BLaER1 treated with 17β-estradiol and CSF1 and Interleukin-3, amounts not matched to agents 10 nM and 100 nM (cell line): ENCODE measurements at regions not wholly inside any gene's neighbourhood (a gene's known extent, or its start where the extent isn't known, plus 50 kb on each side); places are given as distances from the start of the nearest gene placed in this dataset.
A peak's percentile ranks its signal among the peaks of the same experiment; 100 is the strongest.
"Not testable (repeated sequence)": the region's sequence is repeated elsewhere in the genome, so short reads cannot be mapped to it uniquely, and the experiment has no call there.

Experiments
- H3K27ac ChIP-seq, 11 experiments: shearing (Covaris generic); formaldehyde crosslinking; 2 replicates each; pipeline ENCODE4 v1.8.1; 2022
- H3K27me3 ChIP-seq, 11 experiments: shearing (Covaris generic); formaldehyde crosslinking; 2 replicates each; pipeline ENCODE4 v1.8.1; 2022
- H3K36me3 ChIP-seq, 11 experiments: shearing (Covaris generic); formaldehyde crosslinking; 2 replicates each; pipeline ENCODE4 v1.8.1; 2022
- H3K4me1 ChIP-seq, 10 experiments: shearing (Covaris generic); formaldehyde crosslinking; 2 replicates each; pipeline ENCODE4 v1.8.1; 2022
- H3K4me2 ChIP-seq, 11 experiments: shearing (Covaris generic); formaldehyde crosslinking; 2 replicates each; pipeline ENCODE4 v1.8.1; 2022
- H3K4me3 ChIP-seq, 10 experiments: shearing (Covaris generic); formaldehyde crosslinking; 2 replicates each; pipeline ENCODE4 v1.8.1; 2022
- H3K9ac ChIP-seq, 11 experiments: shearing (Covaris generic); formaldehyde crosslinking; 2 replicates each; pipeline ENCODE4 v1.8.1; 2022
- H3K9me3 ChIP-seq, 11 experiments: shearing (Covaris generic); formaldehyde crosslinking; replicated peaks in 1 of 11; 2 replicates each; pipeline ENCODE4 v1.8.1; 2022
- H4K20me1 ChIP-seq, 11 experiments: shearing (Covaris generic); formaldehyde crosslinking; 2 replicates each; pipeline ENCODE4 v1.8.1; 2022
- Cebpa-rat ChIP-seq, 11 experiments: shearing (Covaris generic); IDR thresholded peaks; 2 replicates each; pipeline ENCODE4 v1.8.1; 2022

GRCh38 chr10:63972949-63973827 is 452.0 kb downstream of the REEP3 start:
- Histone ChIP-seq H3K4me1 (peaks cover 0 to 15% (median 0%) of the 10 kb centered on the region in 10 experiments; a peak in 5 of 20 replicates), H4K20me1 (no peaks in the 10 kb centered on the region), H3K27me3 (no peaks in the 10 kb centered on the region), H3K36me3 (no peaks in the 10 kb centered on the region), H3K9ac (no peak overlapping the region), H3K4me2 (no peak overlapping the region), H3K9me3 (peaks cover 0 to 28% (median 18%) of the 10 kb centered on the region in 11 experiments; a peak in 16 of 22 replicates), H3K4me3 (no peak overlapping the region), H3K27ac (no peak overlapping the region)
- TF ChIP-seq Cebpa-rat (IDR thresholded peaks at IDR 0.05), result no peak

DNA sequence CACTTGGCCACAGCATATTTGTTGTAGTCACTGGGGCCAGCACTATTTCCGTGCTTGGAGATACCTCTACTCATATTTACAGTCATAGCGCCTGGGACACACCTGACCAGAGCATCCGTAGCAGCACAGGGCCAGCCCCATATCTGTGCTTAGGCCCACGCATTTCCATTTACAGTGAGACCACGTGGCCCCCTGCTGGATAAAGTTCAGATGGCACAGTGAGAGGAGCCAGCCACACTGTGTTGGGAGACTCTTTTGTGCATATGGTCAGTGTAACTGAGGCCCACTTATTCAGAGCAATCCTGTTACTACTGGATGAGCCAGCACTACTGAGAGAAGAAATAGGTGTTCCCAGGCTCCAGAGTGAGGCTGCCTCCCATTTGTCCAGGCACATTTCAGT is 455.3 kb downstream of the REEP3 start:
- Histone ChIP-seq H3K27ac (no peak overlapping the region), H3K9ac (no peak overlapping the region), H4K20me1 (no peaks in the 10 kb centered on the region), H3K4me3 (no peak overlapping the region), H3K36me3 (no peaks in the 10 kb centered on the region), H3K4me2 (peak overlapping the region in 2 of 11 experiments; percentile 35 to 56; a peak in 4 of 22 replicates), H3K4me1 (peaks cover 11 to 45% (median 15%) of the 10 kb centered on the region in 10 experiments), H3K27me3 (no peaks in the 10 kb centered on the region), H3K9me3 (peaks cover 0 to 12% (median 8%) of the 10 kb centered on the region in 11 experiments; a peak in 11 of 22 replicates)
- TF ChIP-seq Cebpa-rat (IDR thresholded peaks at IDR 0.05), result no peak

DNA sequence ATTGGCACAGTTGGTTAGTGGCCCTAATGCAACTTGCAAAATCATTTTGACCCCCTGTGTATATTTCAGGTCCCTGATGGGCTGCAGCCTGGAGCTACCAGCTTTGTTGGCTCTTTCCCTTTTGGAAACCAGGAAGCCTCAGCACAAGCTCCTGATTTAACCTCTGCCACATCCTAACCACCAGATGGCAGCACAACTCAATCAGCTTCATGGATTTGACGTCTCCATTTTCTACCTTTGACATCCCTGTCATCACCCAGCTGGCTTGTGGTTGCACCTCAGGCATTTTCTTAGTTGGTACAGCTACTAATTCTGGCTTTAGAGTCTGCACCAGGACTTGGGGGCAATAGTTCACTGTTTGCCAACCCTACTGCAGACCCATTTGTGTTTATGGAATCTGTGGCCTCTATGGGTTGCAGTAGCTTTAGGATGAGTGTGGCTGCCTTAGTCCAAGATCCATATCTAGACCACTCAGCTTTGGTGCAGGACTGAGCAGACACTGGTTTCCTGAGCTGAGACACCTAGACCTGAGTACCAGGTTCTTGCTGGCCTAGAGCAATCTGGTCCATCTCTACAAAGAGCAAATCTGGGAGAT is 456.2 kb downstream of the REEP3 start:
- Histone ChIP-seq H3K4me2 (peak overlapping the region in 2 of 11 experiments; percentile 35 to 56; a peak in 4 of 22 replicates), H3K36me3 (no peaks in the 10 kb centered on the region), H3K27me3 (no peaks in the 10 kb centered on the region), H3K4me1 (peaks cover 11 to 50% (median 15%) of the 10 kb centered on the region in 10 experiments), H3K9me3 (peaks cover 0 to 12% (median 8%) of the 10 kb centered on the region in 11 experiments; a peak in 11 of 22 replicates), H3K27ac (no peak overlapping the region), H3K4me3 (no peak overlapping the region), H4K20me1 (no peaks in the 10 kb centered on the region), H3K9ac (no peak overlapping the region)
- no peak for TF ChIP-seq Cebpa-rat (IDR thresholded peaks at IDR 0.05)

- Histone ChIP-seq H3K27ac (peak overlapping the region in 5 of 11 experiments; percentile 46 to 84 (median 70); a peak in 7 of 22 replicates), H3K9me3 (peaks cover 22 to 31% (median 27%) of the 10 kb centered on the region in 11 experiments), H3K9ac (peak overlapping the region in 2 of 11 experiments; percentile 31 to 52; a peak in 2 of 22 replicates), H3K4me1 (peaks cover 11 to 78% (median 15%) of the 10 kb centered on the region in 10 experiments), H3K4me2 (peak overlapping the region; percentile 37 to 76 (median 60); a peak in 21 of 22 replicates)
- not testable (repeated sequence) for H3K27me3 ChIP-seq, H4K20me1 ChIP-seq, H3K4me3 ChIP-seq, H3K36me3 ChIP-seq
These were observed 459.7 kb downstream of the REEP3 start for GRCh38 chr10:63980870-63981269.

DNA sequence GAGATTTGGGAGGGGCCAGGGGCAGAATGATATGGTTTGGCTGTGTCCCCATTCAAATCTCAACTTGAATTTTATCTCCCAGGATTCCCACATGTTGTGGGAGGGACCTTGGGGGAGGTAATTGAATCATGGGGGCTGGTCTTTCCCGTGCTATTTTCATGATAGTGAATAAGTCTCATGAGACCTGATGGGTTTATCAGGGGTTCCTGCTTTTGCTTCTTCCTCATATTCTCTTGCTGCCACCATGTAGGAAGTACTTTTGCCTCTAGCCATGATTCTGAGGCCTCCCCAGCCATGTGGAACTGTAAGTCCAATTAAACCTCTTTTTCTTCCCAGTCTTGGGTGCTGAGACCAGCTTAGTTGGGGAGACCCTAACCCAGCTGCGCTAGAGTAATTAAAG is 462.9 kb downstream of the REEP3 start:
- Histone ChIP-seq H3K9me3 (peaks cover 36 to 55% (median 52%) of the 10 kb centered on the region in 11 experiments), H3K4me1 (peaks cover 11 to 66% (median 15%) of the 10 kb centered on the region in 10 experiments), H3K27ac (peak overlapping the region in 2 of 11 experiments; percentile 29 to 70; a peak in 3 of 22 replicates), H3K4me2 (peak overlapping the region in 2 of 11 experiments; percentile 48 to 64; a peak in 3 of 22 replicates)
- not testable (repeated sequence) for H3K4me3 ChIP-seq, H3K27me3 ChIP-seq, H4K20me1 ChIP-seq, H3K36me3 ChIP-seq, H3K9ac ChIP-seq

DNA sequence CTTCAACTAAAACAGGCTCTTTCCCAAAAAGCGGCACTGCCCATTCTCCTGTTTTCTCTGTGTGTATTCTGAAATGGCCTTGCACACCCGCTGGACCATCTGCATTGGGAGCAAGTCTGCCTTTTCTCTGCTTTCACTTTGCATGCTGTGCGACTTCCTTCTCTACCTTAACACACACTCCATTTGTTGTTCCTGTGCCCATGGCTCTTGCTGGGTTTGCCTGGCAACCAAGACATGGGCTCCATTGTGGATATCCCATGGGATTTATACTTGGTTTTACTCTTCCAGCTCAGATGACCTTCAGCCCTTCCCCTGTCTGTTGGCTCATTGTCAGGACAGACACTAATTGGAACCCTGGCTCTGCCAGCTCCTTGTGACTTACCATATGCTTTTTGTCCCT is 465.3 kb downstream of the REEP3 start:
- no peak overlapping the region for H3K9ac ChIP-seq
- no peaks in the 10 kb centered on the region for H3K27me3 ChIP-seq
- H3K36me3 ChIP-seq, result peaks cover 0 to 12% (median 0%) of the 10 kb centered on the region in 11 experiments; a peak in 3 of 22 replicates
- peak overlapping the region in 2 of 11 experiments; percentile 48 to 64; a peak in 4 of 22 replicates for H3K4me2 ChIP-seq
- no peak overlapping the region for H3K4me3 ChIP-seq
- H3K9me3 ChIP-seq, result peaks cover 60 to 78% (median 73%) of the 10 kb centered on the region in 11 experiments
- H3K4me1 ChIP-seq, result peaks cover 0 to 42% (median 0%) of the 10 kb centered on the region in 10 experiments; a peak in 4 of 20 replicates
- no peak overlapping the region for H3K27ac ChIP-seq
- H4K20me1 ChIP-seq, result no peaks in the 10 kb centered on the region
- TF ChIP-seq Cebpa-rat (IDR thresholded peaks at IDR 0.05), result no peak

DNA sequence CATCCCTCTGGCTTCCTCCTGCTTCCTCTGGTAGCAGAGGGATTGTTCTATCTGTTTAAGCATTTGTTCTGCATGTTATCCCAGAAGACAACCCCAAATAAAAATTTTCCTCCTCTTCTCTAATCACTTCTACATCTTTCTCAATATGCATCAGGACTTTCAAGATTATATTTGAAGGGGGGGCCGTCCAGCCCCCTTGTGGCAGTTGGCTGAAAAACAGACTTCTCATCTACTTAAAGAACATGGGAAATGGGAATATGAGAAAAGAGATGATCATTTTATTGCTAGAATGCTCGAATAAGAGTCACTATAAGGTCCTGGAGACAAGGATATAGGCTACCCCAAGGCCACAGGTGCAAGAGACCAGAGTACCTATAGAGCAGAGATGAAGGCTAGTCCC is 466.0 kb downstream of the REEP3 start:
- Histone ChIP-seq H3K36me3 (peaks cover 0 to 12% (median 0%) of the 10 kb centered on the region in 11 experiments; a peak in 3 of 22 replicates), H3K4me2 (no peak overlapping the region), H3K4me3 (no peak overlapping the region), H3K9ac (no peak overlapping the region), H3K27ac (no peak overlapping the region), H3K9me3 (peaks cover 60 to 78% (median 73%) of the 10 kb centered on the region in 11 experiments), H3K27me3 (no peaks in the 10 kb centered on the region), H4K20me1 (no peaks in the 10 kb centered on the region), H3K4me1 (peaks cover 0 to 37% (median 0%) of the 10 kb centered on the region in 10 experiments; a peak in 4 of 20 replicates)
- no peak for TF ChIP-seq Cebpa-rat (IDR thresholded peaks at IDR 0.05)

DNA sequence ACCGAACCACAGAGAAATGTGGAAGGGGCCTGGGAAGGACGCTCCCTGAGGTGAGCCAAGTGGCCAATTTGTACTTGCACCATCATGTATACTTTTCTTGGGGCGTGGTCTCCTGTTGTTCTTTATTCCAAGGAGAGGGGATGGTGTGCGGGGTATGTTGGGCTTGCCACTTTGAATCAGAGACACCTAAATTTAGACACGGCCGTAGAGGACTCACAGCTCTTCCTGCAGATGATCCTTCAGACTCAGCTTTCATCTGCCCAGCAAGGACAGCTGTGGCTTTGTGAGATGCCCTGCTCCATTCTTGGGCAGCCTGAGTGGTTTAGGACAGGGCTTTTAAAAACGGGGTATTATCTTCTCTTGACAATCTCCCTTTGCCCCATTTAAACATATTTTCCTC is 473.2 kb downstream of the REEP3 start:
- Histone ChIP-seq H3K9me3 (peaks cover 28 to 41% (median 37%) of the 10 kb centered on the region in 11 experiments), H3K36me3 (peaks cover 0 to 12% (median 0%) of the 10 kb centered on the region in 11 experiments; a peak in 3 of 22 replicates), H3K27me3 (no peaks in the 10 kb centered on the region), H3K4me2 (no peak overlapping the region), H3K4me1 (no peaks in the 10 kb centered on the region), H3K9ac (no peak overlapping the region), H4K20me1 (no peaks in the 10 kb centered on the region), H3K4me3 (no peak overlapping the region), H3K27ac (no peak overlapping the region)
- TF ChIP-seq Cebpa-rat (IDR thresholded peaks at IDR 0.05), result no peak

- Histone ChIP-seq H3K27ac (no peak overlapping the region), H3K36me3 (no peaks in the 10 kb centered on the region), H4K20me1 (no peaks in the 10 kb centered on the region), H3K4me1 (peaks cover 0 to 7% (median 0%) of the 10 kb centered on the region in 10 experiments; a peak in 1 of 20 replicates), H3K9me3 (peaks cover 18 to 30% (median 21%) of the 10 kb centered on the region in 11 experiments; a peak in 19 of 22 replicates), H3K9ac (no peak overlapping the region), H3K27me3 (no peaks in the 10 kb centered on the region), H3K4me3 (no peak overlapping the region), H3K4me2 (no peak overlapping the region)
- no peak for TF ChIP-seq Cebpa-rat (IDR thresholded peaks at IDR 0.05)
These were observed 486.0 kb downstream of the REEP3 start for GRCh38 chr10:64007157-64007556.
